HL-60 (cell line): ENCODE measurements at regions not wholly inside any gene's neighbourhood (a gene's known extent, or its start where the extent isn't known, plus 50 kb on each side); places are given as distances from the start of the nearest gene placed in this dataset.

ENCODE experiments used
- POLR2AphosphoS5 ChIP-seq: IDR thresholded peaks from 2 replicates; pipeline ENCODE4 v1.6.1; 2012; ENCODE audit warnings: low read depth
- SPI1 ChIP-seq: IDR thresholded peaks from 2 replicates; pipeline ENCODE4 v1.6.1; 2012; ENCODE audit warnings: low read depth, mild to moderate bottlenecking, borderline replicate concordance
- TF ChIP-seq, protein P1 (sequence below): IDR thresholded peaks from one replicate; pipeline ENCODE4 v1.5.1; 2011; ENCODE audit warnings: low read length, control low read depth, inconsistent platforms; ENCODE audit not compliant: insufficient read depth
- TF ChIP-seq, protein P2 (sequence below): IDR thresholded peaks from 2 replicates; pipeline ENCODE4 v1.6.1; 2012; ENCODE audit warnings: low read depth; ENCODE audit not compliant: insufficient replicate concordance

DNA sequence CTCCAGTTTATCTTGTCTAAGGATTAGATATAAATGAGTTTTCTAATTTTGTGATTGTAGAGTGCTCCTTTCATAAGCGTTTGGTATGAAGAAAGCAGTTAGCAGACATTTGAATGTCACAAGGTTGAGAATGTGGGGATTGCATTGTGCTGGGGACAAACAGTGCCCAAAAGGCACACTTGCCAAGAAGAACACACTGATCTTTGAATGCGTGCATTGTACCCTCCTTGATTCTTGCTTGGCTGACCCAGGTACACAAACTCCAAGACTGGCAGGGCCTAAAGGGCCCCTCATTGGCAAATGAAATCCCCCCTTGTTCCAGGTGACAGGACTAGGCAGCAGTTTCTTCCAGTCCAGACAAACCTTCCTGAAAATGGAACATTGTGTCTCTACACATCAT lies 96.9 kb upstream of the LIFR start:
- TF ChIP-seq, protein P1, sequence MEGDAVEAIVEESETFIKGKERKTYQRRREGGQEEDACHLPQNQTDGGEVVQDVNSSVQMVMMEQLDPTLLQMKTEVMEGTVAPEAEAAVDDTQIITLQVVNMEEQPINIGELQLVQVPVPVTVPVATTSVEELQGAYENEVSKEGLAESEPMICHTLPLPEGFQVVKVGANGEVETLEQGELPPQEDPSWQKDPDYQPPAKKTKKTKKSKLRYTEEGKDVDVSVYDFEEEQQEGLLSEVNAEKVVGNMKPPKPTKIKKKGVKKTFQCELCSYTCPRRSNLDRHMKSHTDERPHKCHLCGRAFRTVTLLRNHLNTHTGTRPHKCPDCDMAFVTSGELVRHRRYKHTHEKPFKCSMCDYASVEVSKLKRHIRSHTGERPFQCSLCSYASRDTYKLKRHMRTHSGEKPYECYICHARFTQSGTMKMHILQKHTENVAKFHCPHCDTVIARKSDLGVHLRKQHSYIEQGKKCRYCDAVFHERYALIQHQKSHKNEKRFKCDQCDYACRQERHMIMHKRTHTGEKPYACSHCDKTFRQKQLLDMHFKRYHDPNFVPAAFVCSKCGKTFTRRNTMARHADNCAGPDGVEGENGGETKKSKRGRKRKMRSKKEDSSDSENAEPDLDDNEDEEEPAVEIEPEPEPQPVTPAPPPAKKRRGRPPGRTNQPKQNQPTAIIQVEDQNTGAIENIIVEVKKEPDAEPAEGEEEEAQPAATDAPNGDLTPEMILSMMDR, result no peak
- TF ChIP-seq, protein P2, sequence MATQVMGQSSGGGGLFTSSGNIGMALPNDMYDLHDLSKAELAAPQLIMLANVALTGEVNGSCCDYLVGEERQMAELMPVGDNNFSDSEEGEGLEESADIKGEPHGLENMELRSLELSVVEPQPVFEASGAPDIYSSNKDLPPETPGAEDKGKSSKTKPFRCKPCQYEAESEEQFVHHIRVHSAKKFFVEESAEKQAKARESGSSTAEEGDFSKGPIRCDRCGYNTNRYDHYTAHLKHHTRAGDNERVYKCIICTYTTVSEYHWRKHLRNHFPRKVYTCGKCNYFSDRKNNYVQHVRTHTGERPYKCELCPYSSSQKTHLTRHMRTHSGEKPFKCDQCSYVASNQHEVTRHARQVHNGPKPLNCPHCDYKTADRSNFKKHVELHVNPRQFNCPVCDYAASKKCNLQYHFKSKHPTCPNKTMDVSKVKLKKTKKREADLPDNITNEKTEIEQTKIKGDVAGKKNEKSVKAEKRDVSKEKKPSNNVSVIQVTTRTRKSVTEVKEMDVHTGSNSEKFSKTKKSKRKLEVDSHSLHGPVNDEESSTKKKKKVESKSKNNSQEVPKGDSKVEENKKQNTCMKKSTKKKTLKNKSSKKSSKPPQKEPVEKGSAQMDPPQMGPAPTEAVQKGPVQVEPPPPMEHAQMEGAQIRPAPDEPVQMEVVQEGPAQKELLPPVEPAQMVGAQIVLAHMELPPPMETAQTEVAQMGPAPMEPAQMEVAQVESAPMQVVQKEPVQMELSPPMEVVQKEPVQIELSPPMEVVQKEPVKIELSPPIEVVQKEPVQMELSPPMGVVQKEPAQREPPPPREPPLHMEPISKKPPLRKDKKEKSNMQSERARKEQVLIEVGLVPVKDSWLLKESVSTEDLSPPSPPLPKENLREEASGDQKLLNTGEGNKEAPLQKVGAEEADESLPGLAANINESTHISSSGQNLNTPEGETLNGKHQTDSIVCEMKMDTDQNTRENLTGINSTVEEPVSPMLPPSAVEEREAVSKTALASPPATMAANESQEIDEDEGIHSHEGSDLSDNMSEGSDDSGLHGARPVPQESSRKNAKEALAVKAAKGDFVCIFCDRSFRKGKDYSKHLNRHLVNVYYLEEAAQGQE, result no peak
- TF ChIP-seq POLR2AphosphoS5 (no peak), SPI1 (no peak)
